GM18909 (cell line): ENCODE measurements at regions not wholly inside any gene's neighbourhood (a gene's known extent, or its start where the extent isn't known, plus 50 kb on each side); places are given as distances from the start of the nearest gene placed in this dataset.

Source experiments
- ATAC-seq: cut with Tn5 transposase; IDR thresholded peaks from one replicate; pipeline ENCODE4 v1.9.1; 2021; ENCODE audit warnings: mild to moderate bottlenecking; ENCODE audit not compliant: unreplicated experiment, poor library complexity

- no peak for ATAC-seq
These were observed 137.0 kb upstream of the LIPC start for GRCh38 chr15:58294681-58295254.

DNA sequence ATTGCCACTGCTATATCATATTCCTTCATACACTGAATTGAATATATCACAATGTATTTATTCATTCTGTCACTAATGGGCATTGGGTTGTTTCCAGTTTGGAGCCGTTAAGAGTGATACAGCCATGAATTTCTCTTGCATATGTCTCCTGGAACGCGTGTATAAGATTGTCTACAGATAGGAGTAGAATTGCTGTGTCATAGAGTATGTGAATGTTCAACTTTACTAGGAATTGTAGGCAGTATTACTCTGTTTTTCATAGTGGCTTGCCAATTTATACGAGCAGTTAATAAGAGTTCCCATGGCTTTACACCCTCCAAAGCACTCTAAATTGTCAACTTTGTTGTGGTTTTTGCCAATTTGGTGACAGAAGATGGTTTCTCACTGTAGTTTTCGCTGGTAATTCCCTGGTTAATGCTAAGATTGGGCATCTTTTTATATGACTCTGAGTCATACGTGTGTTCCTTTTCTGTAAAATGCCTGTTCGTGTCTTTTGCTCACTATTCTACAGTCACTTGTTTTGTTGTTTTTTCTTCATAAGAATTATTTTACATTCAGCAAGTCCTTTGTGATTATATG lies 136.1 kb upstream of the LIPC start:
- no peak for ATAC-seq

GRCh38 chr15:58296276-58296675 lies 135.5 kb upstream of the LIPC start:
- ATAC-seq: no peak

DNA sequence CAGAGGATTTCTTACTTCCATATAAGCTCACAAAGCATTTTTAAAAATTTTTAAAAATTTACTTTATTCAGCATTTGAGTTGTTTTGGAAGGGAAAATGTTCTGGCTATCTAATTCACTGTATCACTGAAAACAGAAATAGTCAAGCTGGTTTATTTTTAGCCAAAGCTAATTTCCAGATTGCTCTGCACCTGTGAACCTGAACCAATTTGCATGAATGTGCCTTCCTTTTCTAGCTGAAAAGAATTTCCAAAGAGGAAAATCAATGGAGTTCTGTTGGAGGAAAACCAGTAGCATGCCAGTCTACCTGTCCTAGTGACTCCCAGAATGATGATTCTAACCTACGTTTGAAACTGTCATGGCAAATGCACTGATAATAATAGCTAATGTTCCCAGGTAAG lies 134.2 kb upstream of the LIPC start:
- ATAC-seq: no peak

DNA sequence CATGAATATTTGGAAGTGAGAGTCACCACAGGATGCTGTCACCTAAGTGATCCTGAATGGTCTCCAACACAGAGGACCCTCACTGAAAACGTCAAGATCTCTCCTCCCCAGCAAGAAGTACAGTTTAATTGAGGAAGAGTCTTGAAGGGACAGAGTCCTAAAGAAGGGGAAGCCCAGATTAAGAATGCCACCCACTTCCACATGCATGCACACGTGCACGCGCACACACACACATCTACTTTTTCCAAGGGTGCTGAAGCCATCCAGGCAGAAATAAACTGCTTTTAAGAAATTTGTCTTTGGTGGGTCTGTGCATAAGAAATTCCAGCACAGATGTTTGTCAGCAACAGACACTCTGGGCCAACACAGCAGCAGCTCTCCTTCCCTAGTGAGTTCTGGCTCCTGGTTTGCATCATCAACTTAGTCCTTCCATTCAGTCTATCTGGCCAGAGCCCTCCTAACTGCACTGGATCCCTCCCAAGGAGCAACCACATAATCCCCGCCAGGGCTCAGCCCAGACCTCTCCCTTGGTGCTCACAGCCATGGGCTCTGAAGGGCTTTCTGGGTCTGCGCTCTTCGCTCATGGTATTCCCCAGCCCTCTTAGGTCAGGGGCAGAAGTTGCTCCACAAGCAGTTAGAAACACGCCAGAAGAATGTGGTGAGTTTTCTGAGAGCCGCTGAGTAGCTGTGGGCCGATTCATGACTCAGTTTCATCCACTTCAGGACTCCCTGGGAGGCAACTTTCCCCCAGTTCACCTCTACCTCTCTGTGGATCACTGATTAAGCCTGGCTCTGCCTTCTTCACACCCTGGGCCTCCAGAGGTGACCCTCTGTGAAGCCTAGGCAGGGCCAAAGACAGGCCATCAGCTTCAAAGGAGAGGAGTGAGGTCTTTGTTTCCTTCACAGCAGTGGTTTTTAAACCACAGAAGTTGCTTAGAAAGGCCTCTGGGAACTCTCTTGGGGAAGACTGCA lies 132.6 kb upstream of the LIPC start:
- no peak for ATAC-seq

DNA sequence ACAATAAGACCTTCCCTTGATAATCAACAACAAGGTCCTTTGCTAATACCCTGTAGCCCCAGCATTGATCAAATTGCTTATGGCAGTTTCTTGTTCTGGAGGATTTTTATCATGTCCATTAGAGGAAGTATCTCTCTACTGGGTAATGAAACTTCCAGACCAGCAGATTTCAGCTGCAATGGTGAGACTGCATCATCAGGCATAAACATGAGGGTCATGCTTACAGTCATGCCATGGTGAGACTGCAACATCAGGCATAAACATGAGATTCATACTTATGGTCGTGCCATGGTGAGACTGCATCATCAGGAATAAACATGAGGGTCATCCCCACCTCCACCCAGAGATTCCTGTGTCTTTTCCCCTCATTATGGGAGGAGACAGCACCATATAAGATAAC lies 129.0 kb upstream of the LIPC start:
- ATAC-seq: no peak

- no peak for ATAC-seq
These were observed 128.6 kb upstream of the LIPC start for GRCh38 chr15:58303236-58303635.

DNA sequence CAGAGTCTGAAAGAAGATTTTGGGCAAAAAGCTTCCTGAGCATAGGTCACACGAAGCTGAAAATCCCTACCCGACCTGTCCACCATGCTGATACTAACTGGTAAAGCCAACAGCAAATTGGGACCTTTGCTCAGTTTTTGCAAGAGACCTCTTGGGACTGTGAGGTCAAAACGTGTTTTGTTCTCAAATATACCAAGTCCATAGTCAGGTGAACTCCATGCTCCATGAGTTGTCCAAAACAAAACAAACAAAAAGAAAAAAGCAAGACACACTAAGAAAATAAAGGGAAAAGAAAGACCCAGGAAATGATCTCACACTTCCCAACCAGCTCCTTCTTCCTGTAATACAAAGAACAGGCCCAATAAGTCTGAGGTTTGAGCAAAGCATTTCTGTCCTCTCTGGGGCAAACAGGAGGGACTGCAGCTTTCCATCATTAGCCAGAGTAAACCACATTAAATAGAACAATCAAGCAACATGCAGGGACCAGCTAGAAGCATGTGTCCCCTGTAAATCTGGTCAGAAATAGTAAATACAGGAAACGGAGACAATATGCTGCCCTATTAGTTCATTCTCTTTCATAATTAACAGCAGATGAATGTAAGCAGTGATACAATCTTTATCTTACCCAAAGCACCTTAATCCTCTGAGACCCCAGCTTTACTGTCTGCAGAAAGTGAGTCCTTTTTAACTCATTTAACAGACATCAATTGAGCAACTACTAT lies 125.0 kb upstream of the LIPC start:
- no peak for ATAC-seq

DNA sequence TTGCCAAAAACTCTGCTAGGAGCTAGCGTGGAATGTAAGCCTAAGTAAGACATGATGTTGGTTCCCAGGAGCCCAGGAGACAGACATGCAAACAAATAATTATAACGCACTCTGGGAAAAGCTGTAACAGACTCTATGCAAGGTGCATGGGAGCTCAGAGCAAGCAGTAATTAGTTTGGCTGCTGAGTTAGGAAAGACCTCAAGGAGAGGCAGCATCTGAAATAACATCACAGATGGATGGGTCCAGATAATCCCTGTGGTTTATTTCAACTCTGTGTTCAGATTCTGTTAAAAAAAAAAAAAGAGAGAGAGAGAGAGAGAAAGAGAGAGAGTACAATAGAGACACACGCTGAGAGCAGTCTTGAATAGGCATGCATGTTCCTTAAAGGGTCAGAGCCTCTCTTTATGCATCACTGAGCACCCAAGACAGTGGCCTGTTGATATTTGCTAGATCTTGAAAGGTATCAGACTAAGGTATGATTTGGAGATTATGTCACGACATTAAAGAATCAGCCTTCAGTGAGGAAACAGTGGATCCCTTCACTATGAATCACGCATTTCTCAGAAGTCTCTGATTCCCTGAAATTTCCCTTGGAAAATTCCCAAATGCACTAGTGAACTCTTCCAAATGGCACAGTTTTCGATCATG lies 124.4 kb upstream of the LIPC start:
- no peak for ATAC-seq

GRCh38 chr15:58308742-58309355 lies 122.9 kb upstream of the LIPC start:
- no peak for ATAC-seq

GRCh38 chr15:58309963-58310928 lies 121.5 kb upstream of the LIPC start:
- ATAC-seq: no peak

DNA sequence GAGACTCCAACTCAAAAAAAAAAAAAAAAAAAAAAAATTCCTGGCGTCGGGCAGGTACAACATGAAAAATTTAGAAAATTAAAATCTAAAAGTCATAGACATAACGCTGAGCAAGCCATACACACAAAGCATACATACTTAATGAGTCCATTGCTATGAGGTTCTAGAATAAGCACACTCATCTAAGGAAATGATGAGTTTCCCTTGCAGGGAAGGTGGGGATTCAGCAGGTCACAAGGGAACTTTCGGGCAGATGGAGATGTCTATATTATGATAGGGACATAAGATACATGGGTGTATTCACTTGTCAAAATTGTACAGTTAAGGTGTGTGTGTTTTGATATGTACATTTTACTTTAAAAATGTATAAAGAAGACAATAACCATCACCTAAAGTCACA lies 120.2 kb upstream of the LIPC start:
- no peak for ATAC-seq

DNA sequence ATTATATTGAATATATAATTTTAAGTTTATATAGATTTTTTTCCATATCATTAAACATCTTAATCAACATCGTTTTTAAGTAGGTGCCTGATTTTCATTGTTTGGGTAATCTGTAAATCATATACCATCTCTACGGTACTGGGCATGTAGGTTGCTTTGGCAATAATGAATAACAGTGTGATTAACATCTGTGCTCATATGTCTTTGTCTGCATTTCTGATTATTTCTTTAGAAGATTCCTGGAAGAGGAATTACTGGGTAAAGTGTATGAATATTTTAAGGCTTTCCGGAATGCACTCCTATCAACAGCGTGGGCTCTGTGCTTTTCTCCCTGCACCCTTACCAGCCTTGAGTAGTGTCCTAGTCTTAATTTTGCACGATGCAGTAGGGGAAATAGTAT lies 119.8 kb upstream of the LIPC start:
- ATAC-seq: no peak

GRCh38 chr15:58313304-58313703 lies 118.5 kb upstream of the LIPC start:
- ATAC-seq: no peak

GRCh38 chr15:58313810-58314592 lies 117.8 kb upstream of the LIPC start:
- ATAC-seq: no peak

GRCh38 chr15:58314593-58315216 lies 117.1 kb upstream of the LIPC start:
- no peak for ATAC-seq

DNA sequence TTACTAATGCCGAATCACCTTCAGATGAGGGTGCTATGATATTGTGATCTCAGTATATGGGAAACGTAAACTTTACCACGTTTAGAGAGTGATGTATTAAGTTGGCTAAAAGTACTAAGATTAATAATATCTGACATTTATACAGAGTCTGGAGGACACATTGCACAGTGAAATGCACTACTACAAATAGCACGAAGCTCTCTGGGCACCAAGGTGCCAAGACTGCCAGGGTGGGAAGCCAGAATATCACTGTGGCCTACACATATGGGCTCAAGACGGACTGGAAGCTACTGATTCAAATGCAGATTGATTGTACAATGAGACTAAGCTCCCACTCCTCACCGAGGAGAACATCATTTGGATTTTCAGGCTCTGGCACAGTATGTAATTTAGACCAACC lies 113.3 kb upstream of the LIPC start:
- no peak for ATAC-seq

GRCh38 chr15:58321034-58321433 lies 110.8 kb upstream of the LIPC start:
- no peak for ATAC-seq
